ENCODE measurements at regions not wholly inside any gene's neighbourhood (a gene's known extent, or its start where the extent isn't known, plus 50 kb on each side); places are given as distances from the start of the nearest gene placed in this dataset.
"Not testable (repeated sequence)": the region's sequence is repeated elsewhere in the genome, so short reads cannot be mapped to it uniquely, and the experiment has no call there.

GRCh38 chr6:137941995-137942394 is 74.9 kb downstream of the TNFAIP3 start:
- Histone ChIP-seq H4K91ac (ENCODE audit: low read depth, low read length, poor library complexity) (no peak overlapping the region), H3K9ac (ENCODE audit: low read depth, low read length, poor library complexity) (no peak overlapping the region), H4K8ac (ENCODE audit: low read depth, low read length) (no peak overlapping the region), H3K4ac (ENCODE audit: low read length) (no peak overlapping the region), H3K4me2 (ENCODE audit: insufficient read depth, low read length, poor library complexity, severe bottlenecking) (no peak overlapping the region), H3K27me3 (ENCODE audit: control insufficient read depth in 3 of 3, insufficient read depth in 3 of 3, low read depth in 1 of 3, low read length in 3 of 3) (no peaks in the 10 kb centered on the region), H3K4me1 (ENCODE audit: control insufficient read depth in 2 of 2, insufficient read depth in 1 of 2, low read depth in 1 of 2, low read length in 2 of 2) (no peaks in the 10 kb centered on the region), H2AK5ac (ENCODE audit: low read depth, low read length) (no peak overlapping the region), H3K14ac (ENCODE audit: low read length) (no peak overlapping the region), H3K23ac (ENCODE audit: low read depth, low read length, poor library complexity) (no peak overlapping the region), H3K18ac (ENCODE audit: low read length) (no peak overlapping the region), H2BK15ac (ENCODE audit: low read length) (no peak overlapping the region), H2AFZ (ENCODE audit: low read length) (no peak overlapping the region), H2BK12ac (ENCODE audit: low read length) (no peak overlapping the region), H2BK120ac (ENCODE audit: low read depth, low read length) (no peak overlapping the region), H3K27ac (replicated peaks; ENCODE audit: low read length) (no peak overlapping the region), H3K79me1 (ENCODE audit: low read depth, low read length) (no peaks in the 10 kb centered on the region), H3K4me3 (ENCODE audit: low read length in 2 of 2) (no peak overlapping the region), H2BK5ac (ENCODE audit: low read length) (no peak overlapping the region), H3K9me3 (replicated peaks in 1 of 2; ENCODE audit: control insufficient read depth in 2 of 2, insufficient read depth in 1 of 2, low read depth in 1 of 2, low read length in 2 of 2) (no peaks in the 10 kb centered on the region), H3K36me3 (replicated peaks in 1 of 2; ENCODE audit: control insufficient read depth in 2 of 2, insufficient read depth in 2 of 2, low read length in 2 of 2) (no peaks in the 10 kb centered on the region)
- DNase-seq (ENCODE audit: low spot score) = no peak
- WGBS, 2 donors (ENCODE audit: extremely low coverage in 2 of 2, insufficient read length in 2 of 2, insufficient replicate concordance in 1 of 2) = no CpG with 5 or more reads among the region's 2 CpGs

DNA sequence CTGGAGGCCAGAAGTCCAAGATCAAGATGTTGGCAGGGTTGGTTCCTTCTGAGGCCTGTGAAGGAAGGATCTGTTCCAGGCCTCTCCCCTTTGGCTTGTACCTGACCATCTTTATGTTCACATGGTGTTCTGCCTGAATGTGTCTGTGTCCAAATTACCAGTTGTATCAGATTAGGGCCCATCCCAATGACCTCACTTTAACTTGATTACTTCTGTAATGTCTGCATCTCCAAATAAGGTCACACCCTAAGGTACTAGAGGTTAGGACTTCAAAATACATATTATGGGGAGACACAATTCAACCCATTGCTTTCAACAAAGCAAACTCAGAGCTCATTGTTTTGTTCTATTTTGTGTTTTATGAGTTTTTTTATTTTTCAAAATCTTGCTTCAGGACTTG is 75.7 kb downstream of the TNFAIP3 start:
- no peak overlapping the region for H3K4ac ChIP-seq (ENCODE audit: low read length)
- no peak overlapping the region for H4K91ac ChIP-seq (ENCODE audit: low read depth, low read length, poor library complexity)
- H3K4me3 ChIP-seq (ENCODE audit: low read length in 2 of 2) = no peak overlapping the region
- no peak overlapping the region for H4K8ac ChIP-seq (ENCODE audit: low read depth, low read length)
- H3K18ac ChIP-seq (ENCODE audit: low read length) = no peak overlapping the region
- H3K23ac ChIP-seq (ENCODE audit: low read depth, low read length, poor library complexity) = no peak overlapping the region
- H2BK12ac ChIP-seq (ENCODE audit: low read length) = no peak overlapping the region
- H3K14ac ChIP-seq (ENCODE audit: low read length) = no peak overlapping the region
- H2BK120ac ChIP-seq (ENCODE audit: low read depth, low read length) = no peak overlapping the region
- H2BK15ac ChIP-seq (ENCODE audit: low read length) = no peak overlapping the region
- H3K27me3 ChIP-seq (ENCODE audit: control insufficient read depth in 3 of 3, insufficient read depth in 3 of 3, low read depth in 1 of 3, low read length in 3 of 3) = no peaks in the 10 kb centered on the region
- no peaks in the 10 kb centered on the region for H3K79me1 ChIP-seq (ENCODE audit: low read depth, low read length)
- H2BK5ac ChIP-seq (ENCODE audit: low read length) = no peak overlapping the region
- no peak overlapping the region for H2AK5ac ChIP-seq (ENCODE audit: low read depth, low read length)
- no peak overlapping the region for H3K27ac ChIP-seq (replicated peaks; ENCODE audit: low read length)
- no peaks in the 10 kb centered on the region for H3K4me1 ChIP-seq (ENCODE audit: control insufficient read depth in 2 of 2, insufficient read depth in 1 of 2, low read depth in 1 of 2, low read length in 2 of 2)
- no peak overlapping the region for H2AFZ ChIP-seq (ENCODE audit: low read length)
- no peaks in the 10 kb centered on the region for H3K36me3 ChIP-seq (replicated peaks in 1 of 2; ENCODE audit: control insufficient read depth in 2 of 2, insufficient read depth in 2 of 2, low read length in 2 of 2)
- H3K9me3 ChIP-seq (replicated peaks in 1 of 2; ENCODE audit: control insufficient read depth in 2 of 2, insufficient read depth in 1 of 2, low read depth in 1 of 2, low read length in 2 of 2) = no peaks in the 10 kb centered on the region
- no peak overlapping the region for H3K4me2 ChIP-seq (ENCODE audit: insufficient read depth, low read length, poor library complexity, severe bottlenecking)
- no peak overlapping the region for H3K9ac ChIP-seq (ENCODE audit: low read depth, low read length, poor library complexity)
- no peak for DNase-seq (ENCODE audit: low spot score)

DNA sequence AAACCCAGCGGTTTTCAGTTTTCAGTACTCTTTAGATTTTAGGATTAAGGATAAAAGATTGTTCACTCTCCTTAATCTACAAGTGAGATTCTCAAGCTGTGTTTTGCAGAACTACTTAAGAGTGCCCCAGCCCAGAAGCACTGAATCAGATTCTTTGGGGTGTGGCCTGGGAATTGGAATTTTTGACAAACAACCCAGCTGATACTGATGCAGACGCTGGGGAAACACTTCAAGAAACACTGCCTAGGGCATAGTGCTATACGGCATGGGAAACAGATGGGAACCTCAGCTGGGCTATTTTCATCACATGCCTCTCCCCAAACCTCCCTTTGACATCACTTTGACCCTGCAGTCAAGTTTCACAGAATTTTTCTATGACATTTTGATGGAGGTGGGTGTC is 77.3 kb downstream of the TNFAIP3 start:
- not testable (repeated sequence) for H3K4me3 ChIP-seq (ENCODE audit: low read length in 2 of 2); H3K36me3 ChIP-seq (replicated peaks in 1 of 2; ENCODE audit: control insufficient read depth in 2 of 2, insufficient read depth in 2 of 2, low read length in 2 of 2); H3K27me3 ChIP-seq (ENCODE audit: control insufficient read depth in 3 of 3, insufficient read depth in 3 of 3, low read depth in 1 of 3, low read length in 3 of 3); H2BK120ac ChIP-seq (ENCODE audit: low read depth, low read length); H3K79me1 ChIP-seq (ENCODE audit: low read depth, low read length); H3K4ac ChIP-seq (ENCODE audit: low read length); H2AFZ ChIP-seq (ENCODE audit: low read length); H3K4me1 ChIP-seq (ENCODE audit: control insufficient read depth in 2 of 2, insufficient read depth in 1 of 2, low read depth in 1 of 2, low read length in 2 of 2); H2AK5ac ChIP-seq (ENCODE audit: low read depth, low read length); H2BK12ac ChIP-seq (ENCODE audit: low read length); H3K27ac ChIP-seq (replicated peaks; ENCODE audit: low read length); H4K91ac ChIP-seq (ENCODE audit: low read depth, low read length, poor library complexity); DNase-seq (ENCODE audit: low spot score); H4K8ac ChIP-seq (ENCODE audit: low read depth, low read length); H2BK15ac ChIP-seq (ENCODE audit: low read length); H3K4me2 ChIP-seq (ENCODE audit: insufficient read depth, low read length, poor library complexity, severe bottlenecking); H3K14ac ChIP-seq (ENCODE audit: low read length); H3K9ac ChIP-seq (ENCODE audit: low read depth, low read length, poor library complexity); H3K9me3 ChIP-seq (replicated peaks in 1 of 2; ENCODE audit: control insufficient read depth in 2 of 2, insufficient read depth in 1 of 2, low read depth in 1 of 2, low read length in 2 of 2); H2BK5ac ChIP-seq (ENCODE audit: low read length); H3K23ac ChIP-seq (ENCODE audit: low read depth, low read length, poor library complexity); H3K18ac ChIP-seq (ENCODE audit: low read length)
- WGBS, 2 donors (ENCODE audit: extremely low coverage in 2 of 2, insufficient read length in 2 of 2, insufficient replicate concordance in 1 of 2) = no CpG with 5 or more reads among the region's 3 CpGs

- H3K79me1 ChIP-seq (ENCODE audit: low read depth, low read length) = no peaks in the 10 kb centered on the region
- no peak overlapping the region for H3K4ac ChIP-seq (ENCODE audit: low read length)
- no peak overlapping the region for H3K27ac ChIP-seq (replicated peaks; ENCODE audit: low read length)
- DNase-seq (ENCODE audit: low spot score) = peak; percentile 21
- H3K18ac ChIP-seq (ENCODE audit: low read length) = no peak overlapping the region
- no peak overlapping the region for H4K91ac ChIP-seq (ENCODE audit: low read depth, low read length, poor library complexity)
- H2BK12ac ChIP-seq (ENCODE audit: low read length) = no peak overlapping the region
- no CpG with 5 or more reads among the region's 6 CpGs for WGBS, 2 donors (ENCODE audit: extremely low coverage in 2 of 2, insufficient read length in 2 of 2, insufficient replicate concordance in 1 of 2)
- H3K4me2 ChIP-seq (ENCODE audit: insufficient read depth, low read length, poor library complexity, severe bottlenecking) = no peak overlapping the region
- no peak overlapping the region for H2BK5ac ChIP-seq (ENCODE audit: low read length)
- H3K9ac ChIP-seq (ENCODE audit: low read depth, low read length, poor library complexity) = no peak overlapping the region
- no peak overlapping the region for H4K8ac ChIP-seq (ENCODE audit: low read depth, low read length)
- H3K9me3 ChIP-seq (replicated peaks in 1 of 2; ENCODE audit: control insufficient read depth in 2 of 2, insufficient read depth in 1 of 2, low read depth in 1 of 2, low read length in 2 of 2) = no peaks in the 10 kb centered on the region
- H2BK120ac ChIP-seq (ENCODE audit: low read depth, low read length) = no peak overlapping the region
- no peak overlapping the region for H2AK5ac ChIP-seq (ENCODE audit: low read depth, low read length)
- H2AFZ ChIP-seq (ENCODE audit: low read length) = no peak overlapping the region
- no peak overlapping the region for H3K14ac ChIP-seq (ENCODE audit: low read length)
- H3K23ac ChIP-seq (ENCODE audit: low read depth, low read length, poor library complexity) = no peak overlapping the region
- H3K27me3 ChIP-seq (ENCODE audit: control insufficient read depth in 3 of 3, insufficient read depth in 3 of 3, low read depth in 1 of 3, low read length in 3 of 3) = no peaks in the 10 kb centered on the region
- H3K4me1 ChIP-seq (ENCODE audit: control insufficient read depth in 2 of 2, insufficient read depth in 1 of 2, low read depth in 1 of 2, low read length in 2 of 2) = no peaks in the 10 kb centered on the region
- H3K4me3 ChIP-seq (ENCODE audit: low read length in 2 of 2) = no peak overlapping the region
- no peak overlapping the region for H2BK15ac ChIP-seq (ENCODE audit: low read length)
- H3K36me3 ChIP-seq (replicated peaks in 1 of 2; ENCODE audit: control insufficient read depth in 2 of 2, insufficient read depth in 2 of 2, low read length in 2 of 2) = no peaks in the 10 kb centered on the region
Observed at GRCh38 chr6:137944793-137945498, 77.9 kb downstream of the TNFAIP3 start.
